HG03571 (cell line): ENCODE measurements at regions not wholly inside any gene's neighbourhood (a gene's known extent, or its start where the extent isn't known, plus 50 kb on each side); places are given as distances from the start of the nearest gene placed in this dataset.

Source experiments
- ATAC-seq: cut with Tn5 transposase; IDR thresholded peaks from one replicate; pipeline ENCODE4 v1.9.1; 2021; ENCODE audit not compliant: unreplicated experiment

DNA sequence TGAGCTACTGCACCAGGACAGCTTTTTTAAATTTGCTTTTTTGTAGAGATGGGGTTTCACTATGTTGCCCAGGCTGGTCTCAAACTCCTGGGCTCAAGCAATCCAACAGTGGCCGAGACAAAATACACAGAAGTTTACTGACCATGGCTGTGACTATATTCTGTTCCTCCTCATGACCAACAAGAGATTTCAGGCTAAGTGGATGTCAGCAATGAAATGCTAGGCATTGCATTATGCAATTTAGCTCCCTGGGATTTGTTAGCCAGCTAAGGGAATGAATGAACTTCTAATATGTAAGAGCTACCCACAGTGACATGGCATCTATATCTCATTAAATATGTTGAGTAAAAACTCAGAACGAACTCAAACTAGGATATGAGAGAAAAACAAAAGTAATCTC, 81.9 kb upstream of the MBOAT2 start:
- ATAC-seq, result no peak

DNA sequence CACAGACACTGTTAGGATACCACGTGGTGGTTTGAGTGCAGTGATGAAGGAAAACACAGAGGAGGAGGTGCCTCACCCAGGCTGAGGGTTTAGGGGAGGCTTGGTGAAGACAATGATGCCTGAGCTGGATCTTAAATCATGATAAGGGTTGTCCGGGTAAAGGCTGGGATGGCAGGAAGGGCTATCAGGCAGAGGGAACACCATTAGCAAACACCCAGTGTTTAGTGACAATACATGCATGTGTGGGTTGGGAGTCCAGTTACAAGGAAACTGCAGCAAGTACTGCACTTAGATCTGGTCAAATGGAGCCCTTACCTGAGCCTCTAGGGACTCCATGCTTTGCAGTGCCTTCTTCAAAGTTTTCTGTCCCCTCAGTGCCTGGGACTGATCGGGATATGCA, 79.8 kb upstream of the MBOAT2 start:
- no peak for ATAC-seq

DNA sequence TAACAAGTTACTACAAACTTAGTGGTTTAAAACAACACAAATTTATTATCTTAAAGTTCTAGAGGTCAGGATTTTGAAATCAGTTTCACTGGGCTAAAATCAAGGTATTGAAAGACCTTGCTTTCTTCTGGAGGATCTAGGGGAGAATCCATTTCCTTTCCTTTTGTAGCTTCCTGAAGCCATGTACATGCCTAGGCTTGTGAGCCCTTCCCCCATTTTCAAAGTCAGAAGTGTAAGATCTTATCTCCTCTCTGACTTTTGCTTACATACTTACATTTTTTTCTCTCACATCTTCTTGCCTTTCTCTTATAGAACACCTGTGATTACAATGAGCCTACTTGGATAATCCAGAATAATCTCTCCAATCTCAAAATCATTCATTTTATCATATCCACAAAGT, 78.7 kb upstream of the MBOAT2 start:
- no peak for ATAC-seq

DNA sequence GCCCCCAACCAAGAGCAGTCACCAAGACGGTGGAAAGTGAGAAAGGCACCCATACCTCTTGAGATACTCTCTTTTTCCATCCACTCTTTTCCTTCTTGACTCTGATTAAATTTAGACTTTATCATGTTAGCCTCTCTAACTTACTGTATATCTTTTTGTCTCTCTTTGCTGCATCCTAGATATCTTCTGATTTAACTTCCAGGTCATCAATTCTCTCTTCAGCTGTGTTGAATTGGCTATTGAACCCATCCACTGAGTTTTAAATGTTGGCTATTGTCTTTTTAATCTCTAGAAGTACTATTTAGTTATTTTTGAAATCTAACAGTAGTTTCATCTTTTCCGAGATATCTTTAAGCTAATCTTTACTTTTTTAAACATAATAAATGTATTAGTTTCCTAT, 78.3 kb upstream of the MBOAT2 start:
- ATAC-seq, result no peak

DNA sequence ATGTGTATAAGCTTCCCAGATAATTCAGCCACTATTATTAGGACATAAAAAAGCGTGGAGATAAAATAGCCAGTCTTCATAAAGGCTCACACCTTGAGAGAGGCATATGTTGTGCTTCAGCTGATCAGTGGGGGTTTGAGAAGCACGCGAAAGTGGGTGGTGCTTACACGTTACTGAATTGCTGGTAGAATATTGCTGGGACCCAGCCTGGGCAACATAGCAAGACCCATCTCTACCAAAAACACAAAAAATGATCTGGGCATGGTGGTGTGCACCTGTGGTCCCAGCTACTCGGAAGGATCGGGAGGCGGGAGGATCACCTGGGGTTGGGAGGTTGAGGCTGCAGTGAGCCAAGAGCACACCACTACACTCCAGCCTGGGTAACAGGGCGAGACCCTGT, 74.9 kb upstream of the MBOAT2 start:
- no peak for ATAC-seq

DNA sequence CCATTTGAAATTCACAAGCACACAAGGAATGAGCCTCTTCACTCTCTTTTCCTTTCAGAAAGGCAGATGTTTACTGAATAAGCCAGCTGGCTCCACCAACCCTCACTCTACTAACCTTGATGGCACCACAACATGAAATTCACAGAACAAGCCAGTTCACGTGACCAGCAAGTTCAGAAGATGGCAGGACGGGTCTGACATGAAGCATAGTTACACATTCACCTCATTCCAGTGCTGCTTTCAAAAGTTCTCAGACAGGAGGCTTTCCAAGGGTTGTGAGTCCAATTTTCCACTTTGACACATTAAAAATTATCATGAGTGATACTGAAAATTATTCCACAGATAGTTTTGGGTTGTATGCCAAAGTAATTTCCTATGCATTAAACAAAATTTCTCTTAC, 74.2 kb upstream of the MBOAT2 start:
- ATAC-seq, result no peak

- no peak for ATAC-seq
Observed at GRCh38 chr2:9076755-9077154, 73.3 kb upstream of the MBOAT2 start.

- ATAC-seq, result no peak
Observed at GRCh38 chr2:9076210-9076609, 72.7 kb upstream of the MBOAT2 start.

DNA sequence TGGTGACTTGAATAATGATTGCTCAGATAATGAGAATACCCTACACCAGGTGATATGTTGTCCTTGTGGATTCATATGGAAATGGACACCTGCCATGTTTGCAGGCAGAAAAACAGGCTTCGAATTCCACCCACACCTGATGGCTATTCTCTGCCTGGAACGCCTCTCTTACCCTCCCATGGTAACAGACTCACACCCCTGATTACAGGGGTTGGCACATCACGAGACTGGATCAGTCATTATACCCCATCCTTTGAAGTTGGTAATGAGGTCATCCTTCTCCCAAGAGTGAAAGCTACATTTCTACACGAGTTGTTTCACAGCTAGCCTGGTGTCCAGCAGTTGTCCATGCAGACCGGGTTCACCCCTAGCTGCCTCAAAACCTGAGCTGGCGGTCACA, 71.4 kb upstream of the MBOAT2 start:
- no peak for ATAC-seq

GRCh38 chr2:9071584-9072124, 68.2 kb upstream of the MBOAT2 start:
- no peak for ATAC-seq

GRCh38 chr2:9071032-9071431, 67.5 kb upstream of the MBOAT2 start:
- no peak for ATAC-seq

DNA sequence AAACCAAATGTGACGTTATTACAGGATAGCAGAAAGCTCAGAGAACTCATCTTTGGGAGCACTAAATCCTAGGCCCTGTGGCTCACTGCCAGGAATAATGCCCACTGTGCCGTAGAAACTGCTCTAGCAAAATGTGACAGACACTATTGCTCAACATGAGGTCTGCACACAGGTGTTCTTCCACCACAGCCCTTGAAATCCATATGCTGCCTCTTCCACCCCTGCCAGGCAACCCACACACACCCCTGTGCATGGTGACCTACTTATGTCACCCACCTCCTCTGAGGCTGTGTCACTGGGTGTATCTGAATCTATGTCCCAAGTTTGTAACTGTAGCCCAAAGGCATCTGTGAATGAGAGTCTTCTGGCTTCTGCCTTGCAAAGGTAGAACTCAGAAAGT, 66.1 kb upstream of the MBOAT2 start:
- no peak for ATAC-seq

DNA sequence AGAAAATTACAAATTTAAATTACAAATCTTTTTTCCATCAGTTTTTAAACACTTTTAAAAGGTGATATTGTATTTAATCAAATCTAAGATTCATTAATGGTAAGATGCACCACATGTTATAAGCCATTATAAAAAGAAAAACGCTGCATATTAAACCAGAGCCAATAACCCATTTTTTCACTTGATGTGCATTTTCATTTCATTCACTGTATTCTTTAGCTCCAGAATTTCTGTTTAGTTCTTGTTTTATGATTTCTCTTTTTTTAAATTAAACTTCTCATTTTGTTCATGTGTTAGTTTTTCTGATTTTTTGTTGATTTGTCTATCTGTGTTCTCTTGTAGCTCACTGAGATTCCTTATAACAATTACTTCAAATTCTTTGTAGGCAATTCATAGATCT, 62.4 kb upstream of the MBOAT2 start:
- no peak for ATAC-seq

DNA sequence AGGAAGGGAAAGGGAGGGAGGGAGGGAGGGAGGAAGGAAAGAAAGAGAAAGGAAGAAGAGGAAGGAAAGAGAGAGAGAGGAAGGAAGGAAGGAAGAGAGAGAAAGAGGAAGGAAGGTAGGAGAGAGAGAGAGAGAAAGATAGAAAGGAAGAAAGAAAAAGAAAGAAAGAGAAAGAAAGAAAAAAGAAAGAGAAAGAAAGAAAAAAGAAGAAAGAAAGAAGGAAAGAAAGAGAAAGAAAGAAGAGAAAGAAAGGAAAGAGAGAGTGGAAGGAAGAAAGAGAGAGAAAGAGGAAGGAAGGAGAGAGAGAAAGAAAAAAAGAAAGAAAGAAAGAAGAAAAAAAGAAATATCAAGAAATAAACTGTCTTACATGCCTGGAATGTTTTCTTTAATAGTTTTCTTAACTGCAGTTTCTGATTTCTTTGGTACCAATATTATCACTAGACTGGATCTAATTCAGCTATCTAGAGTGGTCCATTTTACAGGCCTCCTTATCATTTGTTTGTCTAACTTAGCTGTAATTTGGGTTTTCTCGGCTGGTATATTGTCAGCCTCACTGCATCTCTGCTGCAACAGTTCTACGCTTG, 59.6 kb upstream of the MBOAT2 start:
- no peak for ATAC-seq

GRCh38 chr2:9060819-9061218, 57.3 kb upstream of the MBOAT2 start:
- no peak for ATAC-seq

DNA sequence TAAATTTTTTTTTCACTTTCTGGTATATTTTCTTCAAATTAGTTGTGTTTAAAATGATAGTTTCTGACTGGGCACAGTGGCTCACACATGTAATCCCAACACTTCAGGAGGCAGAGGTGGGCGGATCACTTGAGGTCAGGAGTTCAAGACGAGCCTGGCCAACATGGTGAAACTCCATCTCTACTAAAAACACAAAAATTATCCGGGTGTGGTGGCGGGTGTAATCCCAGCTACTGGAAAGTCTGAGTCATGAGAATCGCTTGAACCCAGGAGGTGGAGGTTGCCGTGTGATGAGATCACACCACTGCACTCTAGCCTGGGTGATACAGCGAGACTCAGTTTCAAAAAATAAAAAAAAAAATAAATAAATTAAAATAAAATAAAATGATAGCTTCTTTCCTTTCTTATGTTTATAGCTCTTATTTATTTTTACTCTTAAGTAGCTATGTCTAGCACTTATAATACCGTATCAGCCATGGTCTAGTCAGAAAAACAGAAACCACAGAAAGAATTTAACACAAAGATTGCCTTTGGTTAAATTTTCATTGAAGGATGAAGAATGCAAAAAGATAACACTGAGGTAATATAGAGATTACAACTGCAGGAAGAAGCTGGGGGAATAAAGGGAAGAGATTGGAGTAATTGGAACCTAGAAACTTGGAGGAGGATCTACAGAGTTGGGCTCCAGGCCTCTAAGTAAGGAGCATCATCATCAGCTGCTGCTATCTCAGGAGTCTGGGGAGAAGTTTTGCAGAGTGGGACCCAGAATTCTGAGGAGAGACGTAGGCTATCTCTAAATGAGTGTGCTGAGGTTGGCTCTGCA, 54.7 kb upstream of the MBOAT2 start:
- no peak for ATAC-seq

DNA sequence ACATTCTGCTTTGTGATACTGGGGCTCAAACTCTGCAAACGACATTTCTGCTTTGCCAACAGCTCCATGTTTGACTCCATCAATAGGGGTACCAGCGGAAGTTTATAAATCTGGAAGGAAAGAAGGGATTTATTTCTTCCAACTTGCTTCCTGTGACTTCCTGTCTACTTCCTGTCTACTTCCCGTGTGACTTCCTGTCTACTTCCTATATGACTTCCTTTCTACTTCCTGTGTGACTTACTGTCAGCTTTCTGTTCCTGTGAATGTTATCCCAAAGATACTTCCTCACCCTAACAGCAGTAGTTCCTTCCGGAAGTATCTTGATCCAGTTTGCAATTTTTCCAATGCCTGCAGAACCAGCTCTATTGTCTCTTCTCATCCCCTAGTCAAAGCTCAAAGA, 52.0 kb upstream of the MBOAT2 start:
- no peak for ATAC-seq

- no peak for ATAC-seq
Observed at GRCh38 chr2:9053534-9053931, 50.0 kb upstream of the MBOAT2 start.
